Prostate gland (tissue), 2 donors: ENCODE measurements at regions not wholly inside any gene's neighbourhood (a gene's known extent, or its start where the extent isn't known, plus 50 kb on each side); places are given as distances from the start of the nearest gene placed in this dataset.

Experiments used
- POLR2A ChIP-seq: fragments of 450-650 bp; IDR thresholded peaks from one replicate; pipeline ENCODE4 v1.6.1; 2016; ENCODE audit warnings: antibody characterized with exemption, mild to moderate bottlenecking
- POLR2AphosphoS5 ChIP-seq: sonication (generic); formaldehyde crosslinking; IDR thresholded peaks from one replicate; pipeline ENCODE4 v1.6.1; 2017; ENCODE audit warnings: antibody characterized with exemption
- TF ChIP-seq, protein P1 (sequence below), 4 experiments: fragments of 200-600 bp in 2 of 4; fragments of 450-650 bp in 2 of 4; sonication (generic) in 2 of 4; IDR thresholded peaks; 1 replicate in 3 of 4; 2 replicates in 1 of 4; pipeline ENCODE4 v1.5.1; 2016 to 2019; ENCODE audit warnings: antibody characterized with exemption in 4 of 4, mild to moderate bottlenecking in 2 of 4, moderate library complexity in 2 of 4

GRCh38 chr10:78260141-78260540 lies 226.5 kb downstream of the RPS24 start:
- TF ChIP-seq, protein P1, sequence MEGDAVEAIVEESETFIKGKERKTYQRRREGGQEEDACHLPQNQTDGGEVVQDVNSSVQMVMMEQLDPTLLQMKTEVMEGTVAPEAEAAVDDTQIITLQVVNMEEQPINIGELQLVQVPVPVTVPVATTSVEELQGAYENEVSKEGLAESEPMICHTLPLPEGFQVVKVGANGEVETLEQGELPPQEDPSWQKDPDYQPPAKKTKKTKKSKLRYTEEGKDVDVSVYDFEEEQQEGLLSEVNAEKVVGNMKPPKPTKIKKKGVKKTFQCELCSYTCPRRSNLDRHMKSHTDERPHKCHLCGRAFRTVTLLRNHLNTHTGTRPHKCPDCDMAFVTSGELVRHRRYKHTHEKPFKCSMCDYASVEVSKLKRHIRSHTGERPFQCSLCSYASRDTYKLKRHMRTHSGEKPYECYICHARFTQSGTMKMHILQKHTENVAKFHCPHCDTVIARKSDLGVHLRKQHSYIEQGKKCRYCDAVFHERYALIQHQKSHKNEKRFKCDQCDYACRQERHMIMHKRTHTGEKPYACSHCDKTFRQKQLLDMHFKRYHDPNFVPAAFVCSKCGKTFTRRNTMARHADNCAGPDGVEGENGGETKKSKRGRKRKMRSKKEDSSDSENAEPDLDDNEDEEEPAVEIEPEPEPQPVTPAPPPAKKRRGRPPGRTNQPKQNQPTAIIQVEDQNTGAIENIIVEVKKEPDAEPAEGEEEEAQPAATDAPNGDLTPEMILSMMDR (IDR thresholded peaks at IDR 0.05), result no peak
- TF ChIP-seq POLR2AphosphoS5, result no peak
- TF ChIP-seq POLR2A, result no peak
